ENCODE measurements at regions not wholly inside any gene's neighbourhood (a gene's known extent, or its start where the extent isn't known, plus 50 kb on each side); places are given as distances from the start of the nearest gene placed in this dataset.

GRCh38 chr2:57759822-57760300, 286.7 kb upstream of the VRK2 start:
- peak; percentile 61 to 88 for DNase-seq
- intact Hi-C loops (cut with micrococcal nuclease; ENCODE audit: unreplicated experiment), result loop anchor here (1.0 to 5.0 kb wide), 4 partner anchors 122 to 802 kb away; no protein-coding TSS in a partner anchor
- H2AFZ ChIP-seq, result peak overlapping the region; percentile 80
- H3K4me1 ChIP-seq (replicated peaks; ENCODE audit: insufficient read depth), result 0 out of 2 replicates have a peak, but pooled peaks cover 5% of the 10 kb centered on the region
- H3F3A ChIP-seq (ENCODE audit: insufficient read depth, low read depth), result no peaks in the 10 kb centered on the region
- H3K4me2 ChIP-seq, result peak overlapping the region; percentile 84
- BruUV-seq (replicated peaks), result no TSS peak
- H3K27ac ChIP-seq, result no peak overlapping the region
- no peaks in the 10 kb centered on the region for H4K20me1 ChIP-seq (ENCODE audit: insufficient read depth)
- TF ChIP-seq CTCF (conservative IDR thresholded peaks at IDR 0.05) (peak; percentile 98), EZH2 (IDR thresholded peaks at IDR 0.05; ENCODE audit: low read depth) (no peak)
- H3K9me3 ChIP-seq (ENCODE audit: insufficient read depth, low read depth), result no peaks in the 10 kb centered on the region
- no peaks in the 10 kb centered on the region for H3K36me3 ChIP-seq (ENCODE audit: low read depth)
- ChIA-PET POLR2A (ENCODE audit: unreplicated experiment) (no interaction called here), CTCF (interaction anchor here (0.7 to 1.2 kb wide), 2 partner anchors 39 to 688 kb away, joined by 4 read pairs; no protein-coding TSS in a partner anchor)
- peak overlapping the region; percentile 40; the same call in 1 of the 2 replicates for H3K4me3 ChIP-seq
- H3K27me3 ChIP-seq (ENCODE audit: insufficient read depth, low read depth), result no peaks in the 10 kb centered on the region
- no peaks in the 10 kb centered on the region for H3K79me2 ChIP-seq (ENCODE audit: low read depth)
- no peaks in the 10 kb centered on the region; the same call in 1 of the 2 replicates for H3K9me2 ChIP-seq (ENCODE audit: insufficient read depth)

DNA sequence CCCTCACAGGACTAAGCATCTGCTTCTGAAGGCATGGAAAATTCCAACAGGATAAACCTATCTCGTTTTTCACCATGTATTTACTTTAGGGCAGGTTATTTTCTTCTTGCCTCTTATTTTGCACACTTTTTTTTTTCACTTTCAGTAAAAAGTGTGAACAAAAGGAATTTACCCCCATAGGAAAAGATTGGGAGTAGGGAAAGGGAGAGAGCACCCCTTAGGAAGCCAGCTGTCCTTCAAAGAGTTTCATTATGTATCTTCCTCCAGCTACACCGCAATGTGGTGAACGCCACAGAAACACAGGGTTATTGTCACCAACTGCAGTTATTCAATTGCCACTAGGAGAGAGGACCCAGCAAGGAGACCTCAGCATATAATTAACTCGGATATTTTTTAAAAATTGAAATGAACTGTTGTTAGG, 286.2 kb upstream of the VRK2 start:
- BruUV-seq (replicated peaks), result no TSS peak
- no peak for TF ChIP-seq CTCF (conservative IDR thresholded peaks at IDR 0.05)

DNA sequence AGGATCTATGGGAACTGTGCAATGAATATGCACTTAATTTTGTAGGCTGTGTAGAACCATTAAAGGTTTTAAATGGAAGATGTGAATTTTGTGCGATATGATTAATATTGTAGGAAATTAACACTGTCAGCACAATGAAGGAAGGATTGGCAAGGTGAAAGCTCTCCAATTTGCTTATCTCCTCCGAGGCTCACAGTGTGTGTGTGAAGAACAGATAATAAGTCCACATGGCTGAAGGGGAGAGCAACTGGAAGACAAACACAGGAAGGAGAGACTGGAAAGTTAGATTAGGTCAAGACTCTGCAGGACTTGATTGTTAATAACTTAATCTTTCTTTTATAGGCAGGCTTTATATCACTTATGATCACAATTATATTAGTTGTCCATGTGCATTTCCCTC, 269.7 kb upstream of the VRK2 start:
- Histone ChIP-seq H3K4me3 (no peak overlapping the region), H3K27ac (no peak overlapping the region), H3K79me2 (ENCODE audit: low read depth) (no peaks in the 10 kb centered on the region), H3K9me3 (ENCODE audit: insufficient read depth, low read depth) (no peaks in the 10 kb centered on the region), H3F3A (ENCODE audit: insufficient read depth, low read depth) (no peaks in the 10 kb centered on the region), H3K4me2 (no peak overlapping the region), H3K9me2 (ENCODE audit: insufficient read depth) (no peaks in the 10 kb centered on the region), H4K20me1 (ENCODE audit: insufficient read depth) (no peaks in the 10 kb centered on the region), H3K27me3 (ENCODE audit: insufficient read depth, low read depth) (no peaks in the 10 kb centered on the region), H3K4me1 (replicated peaks; ENCODE audit: insufficient read depth) (no peaks in the 10 kb centered on the region), H3K36me3 (ENCODE audit: low read depth) (no peaks in the 10 kb centered on the region), H2AFZ (no peak overlapping the region)
- CTCF ChIA-PET, result no interaction called here
- no peak for TF ChIP-seq CTCF (conservative IDR thresholded peaks at IDR 0.05)
- TF ChIP-seq EZH2 (IDR thresholded peaks at IDR 0.05; ENCODE audit: low read depth), result no peak
- no TSS peak for BruUV-seq (replicated peaks)
- POLR2A ChIA-PET (ENCODE audit: unreplicated experiment), result no interaction called here
- intact Hi-C loops (cut with micrococcal nuclease; ENCODE audit: unreplicated experiment), result no loop called here
- no peak for DNase-seq

More for the DNA sequence above, 286.2 kb upstream of the VRK2 start:
- H3K4me1 ChIP-seq (replicated peaks; ENCODE audit: insufficient read depth), result 0 out of 2 replicates have a peak, but pooled peaks cover 5% of the 10 kb centered on the region
- peak overlapping the region; percentile 84 for H3K4me2 ChIP-seq
- H3K4me3 ChIP-seq, result peak overlapping the region; percentile 40; the same call in 1 of the 2 replicates
- ChIA-PET POLR2A (ENCODE audit: unreplicated experiment) (interaction anchor here (0.7 kb wide), 1 partner anchor 447 kb away, joined by 7 read pairs; no protein-coding TSS in a partner anchor), CTCF (interaction anchor here (0.7 to 1.2 kb wide), 2 partner anchors 40 to 687 kb away, joined by 4 read pairs; no protein-coding TSS in a partner anchor)
- H3K79me2 ChIP-seq (ENCODE audit: low read depth), result no peaks in the 10 kb centered on the region
- no peaks in the 10 kb centered on the region for H4K20me1 ChIP-seq (ENCODE audit: insufficient read depth)
- no peak overlapping the region for H3K27ac ChIP-seq
- H3K36me3 ChIP-seq (ENCODE audit: low read depth), result no peaks in the 10 kb centered on the region
- no peaks in the 10 kb centered on the region for H3F3A ChIP-seq (ENCODE audit: insufficient read depth, low read depth)
- H2AFZ ChIP-seq, result peak overlapping the region; percentile 80; the same call in 1 of the 2 replicates
- intact Hi-C loops (cut with micrococcal nuclease; ENCODE audit: unreplicated experiment), result loop anchor here (2.0 to 5.0 kb wide), 2 partner anchors 122 to 146 kb away; no protein-coding TSS in a partner anchor
- H3K9me3 ChIP-seq (ENCODE audit: insufficient read depth, low read depth), result no peaks in the 10 kb centered on the region
- H3K27me3 ChIP-seq (ENCODE audit: insufficient read depth, low read depth), result no peaks in the 10 kb centered on the region
- no peak for DNase-seq
- H3K9me2 ChIP-seq (ENCODE audit: insufficient read depth), result no peaks in the 10 kb centered on the region; the same call in 1 of the 2 replicates

Measured in PC-9 (cell line).